ENCODE measurements at regions not wholly inside any gene's neighbourhood (a gene's known extent, or its start where the extent isn't known, plus 50 kb on each side); places are given as distances from the start of the nearest gene placed in this dataset.
"Not testable (repeated sequence)": the region's sequence is repeated elsewhere in the genome, so short reads cannot be mapped to it uniquely, and the experiment has no call there.

DNA sequence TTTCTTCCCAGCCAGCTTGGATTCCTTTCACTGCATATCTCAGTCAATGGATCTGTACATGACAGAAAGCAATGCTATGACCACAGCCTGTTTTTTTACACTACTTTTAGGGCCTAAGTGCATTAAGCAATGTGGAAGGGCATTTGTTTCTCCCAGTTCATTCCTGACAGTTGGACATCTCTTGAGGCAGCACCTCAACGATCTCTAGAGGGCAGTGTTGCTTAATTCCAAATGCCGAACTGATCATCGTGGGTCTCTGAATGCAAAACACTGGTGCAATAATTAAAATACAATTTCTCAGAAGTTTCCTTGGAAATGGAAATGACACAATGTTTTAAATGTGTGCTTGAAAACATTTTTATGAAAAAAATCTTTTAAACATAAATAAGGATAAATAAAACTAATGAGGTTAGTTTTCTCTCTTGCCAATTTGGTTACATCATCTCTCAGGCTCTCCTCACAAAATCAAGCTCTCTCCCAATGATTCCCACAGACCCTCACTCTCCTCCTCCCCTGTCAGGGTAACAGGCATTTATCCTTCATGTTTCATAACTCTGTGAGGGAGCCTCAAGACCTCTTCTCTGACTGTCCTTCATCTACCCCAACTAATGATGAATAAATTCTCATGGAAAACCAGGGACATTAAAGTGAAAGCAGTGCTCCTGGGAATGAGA is 192.4 kb upstream of the SLC16A7 start:
- DNase-seq (peak; percentile 50 to 69 (median 57)), ATAC-seq (peak; percentile 93)
- Histone ChIP-seq H3K27ac (no peak overlapping the region), H3K9me3 (no peaks in the 10 kb centered on the region), H3K36me3 (replicated peaks in 1 of 2; ENCODE audit: insufficient read depth in 1 of 2, low read depth in 2 of 2) (no peaks in the 10 kb centered on the region), H3K27me3 (no peaks in the 10 kb centered on the region), H3K4me1 (peaks cover 8% of the 10 kb centered on the region), H3K4me3 (peak overlapping the region in 1 of 2 donors; percentile 8)
- 0 to 1% methylated on average over 3 of the region's 3 CpGs for WGBS, 2 donors
- intact Hi-C loops (cut with DNase I), result no loop called here
- no peak for TF ChIP-seq POLR2A (IDR thresholded peaks at IDR 0.05)
- TF ChIP-seq, protein P1, sequence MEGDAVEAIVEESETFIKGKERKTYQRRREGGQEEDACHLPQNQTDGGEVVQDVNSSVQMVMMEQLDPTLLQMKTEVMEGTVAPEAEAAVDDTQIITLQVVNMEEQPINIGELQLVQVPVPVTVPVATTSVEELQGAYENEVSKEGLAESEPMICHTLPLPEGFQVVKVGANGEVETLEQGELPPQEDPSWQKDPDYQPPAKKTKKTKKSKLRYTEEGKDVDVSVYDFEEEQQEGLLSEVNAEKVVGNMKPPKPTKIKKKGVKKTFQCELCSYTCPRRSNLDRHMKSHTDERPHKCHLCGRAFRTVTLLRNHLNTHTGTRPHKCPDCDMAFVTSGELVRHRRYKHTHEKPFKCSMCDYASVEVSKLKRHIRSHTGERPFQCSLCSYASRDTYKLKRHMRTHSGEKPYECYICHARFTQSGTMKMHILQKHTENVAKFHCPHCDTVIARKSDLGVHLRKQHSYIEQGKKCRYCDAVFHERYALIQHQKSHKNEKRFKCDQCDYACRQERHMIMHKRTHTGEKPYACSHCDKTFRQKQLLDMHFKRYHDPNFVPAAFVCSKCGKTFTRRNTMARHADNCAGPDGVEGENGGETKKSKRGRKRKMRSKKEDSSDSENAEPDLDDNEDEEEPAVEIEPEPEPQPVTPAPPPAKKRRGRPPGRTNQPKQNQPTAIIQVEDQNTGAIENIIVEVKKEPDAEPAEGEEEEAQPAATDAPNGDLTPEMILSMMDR (IDR thresholded peaks at IDR 0.05), result peak; percentile 56 to 78 (median 76)

DNA sequence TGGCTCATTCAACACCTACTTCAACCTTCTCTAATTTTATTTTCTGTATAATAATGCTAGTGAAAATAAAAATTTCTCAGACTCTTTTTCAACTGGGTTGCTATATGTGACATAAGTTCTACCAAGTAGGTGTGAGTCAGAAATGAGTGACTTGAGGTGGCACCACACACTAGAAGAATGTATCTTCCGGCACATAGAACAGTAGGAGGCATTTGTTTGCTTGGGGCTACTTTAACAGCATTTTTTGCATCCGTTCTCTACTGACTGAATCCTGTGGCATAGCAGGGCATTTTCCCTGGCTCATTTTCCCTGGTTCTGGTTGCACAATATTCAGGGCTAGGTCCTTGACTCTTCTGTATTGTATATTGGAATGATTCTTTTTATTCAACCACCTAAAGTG is 194.0 kb upstream of the SLC16A7 start:
- Histone ChIP-seq H3K9me3 (no peaks in the 10 kb centered on the region), H3K4me3 (no peak overlapping the region), H3K4me1 (peaks cover 8% of the 10 kb centered on the region), H3K27me3 (no peaks in the 10 kb centered on the region), H3K27ac (no peak overlapping the region), H3K36me3 (replicated peaks in 1 of 2; ENCODE audit: insufficient read depth in 1 of 2, low read depth in 2 of 2) (no peaks in the 10 kb centered on the region)
- TF ChIP-seq, protein P1 (IDR thresholded peaks at IDR 0.05), result no peak
- TF ChIP-seq POLR2A (IDR thresholded peaks at IDR 0.05), result no peak
- WGBS, 2 donors, result 74 to 92% methylated on average over 2 of the region's 2 CpGs
- ATAC-seq (no peak), DNase-seq (no peak)
- intact Hi-C loops (cut with DNase I), result no loop called here

DNA sequence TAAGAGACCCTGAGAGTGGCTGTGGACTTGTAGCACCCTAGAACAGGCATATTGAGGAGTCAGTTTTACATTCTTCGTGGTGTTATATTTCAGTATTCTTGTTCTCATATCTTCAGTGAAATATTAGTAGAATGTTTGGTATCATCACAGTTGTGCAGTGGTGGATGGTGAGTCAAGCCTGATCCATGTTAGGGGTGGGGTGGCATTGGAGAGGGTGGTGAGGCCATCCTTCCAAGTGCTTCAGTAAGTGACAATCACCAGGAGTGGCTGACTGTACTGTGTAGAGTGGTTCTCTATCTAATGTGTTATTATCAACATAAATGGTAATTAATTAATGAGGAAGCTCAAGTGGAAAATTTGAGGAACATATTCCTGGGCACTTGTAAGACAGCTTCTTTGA is 197.7 kb upstream of the SLC16A7 start:
- TF ChIP-seq, protein P1 (IDR thresholded peaks at IDR 0.05), result no peak
- TF ChIP-seq POLR2A (IDR thresholded peaks at IDR 0.05), result no peak
- Histone ChIP-seq H3K36me3 (replicated peaks in 1 of 2; ENCODE audit: insufficient read depth in 1 of 2, low read depth in 2 of 2) (no peaks in the 10 kb centered on the region), H3K27me3 (no peaks in the 10 kb centered on the region), H3K9me3 (no peaks in the 10 kb centered on the region), H3K4me1 (peaks cover 2% of the 10 kb centered on the region), H3K27ac (no peak overlapping the region), H3K4me3 (no peak overlapping the region)
- no peak for DNase-seq
- 68 to 77% methylated on average over 1 of the region's 1 CpG for whole genome bisulfite sequencing, 2 donors
- intact Hi-C loops (cut with DNase I), result no loop called here
- no peak for ATAC-seq

DNA sequence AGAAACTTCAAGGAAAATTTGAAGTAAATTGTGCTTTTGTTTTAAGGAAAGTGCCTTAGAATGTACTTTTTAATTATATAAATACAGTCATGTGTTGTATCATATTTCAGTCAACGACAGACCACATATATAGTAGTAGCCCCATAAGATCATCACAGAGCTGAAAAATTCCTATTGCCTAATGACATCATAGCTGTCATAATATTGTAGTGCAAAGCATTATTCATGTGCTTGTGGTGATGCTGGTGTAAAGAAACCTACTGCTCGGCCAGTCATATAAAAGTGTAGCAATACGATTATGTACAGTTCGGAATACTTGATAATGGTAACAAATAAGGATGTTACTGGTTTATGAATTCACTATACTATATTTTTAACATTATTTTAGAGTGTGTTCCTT is 198.9 kb upstream of the SLC16A7 start:
- no peaks in the 10 kb centered on the region for H3K9me3 ChIP-seq
- H3K36me3 ChIP-seq (replicated peaks in 1 of 2; ENCODE audit: insufficient read depth in 1 of 2, low read depth in 2 of 2), result no peaks in the 10 kb centered on the region
- 81 to 84% methylated on average over 4 of the region's 4 CpGs for WGBS, 2 donors
- H3K27ac ChIP-seq, result no peak overlapping the region
- intact Hi-C loops (cut with DNase I), result no loop called here
- ATAC-seq (no peak), DNase-seq (no peak)
- TF ChIP-seq POLR2A (IDR thresholded peaks at IDR 0.05), result no peak
- TF ChIP-seq, protein P1 (IDR thresholded peaks at IDR 0.05), result no peak
- H3K4me3 ChIP-seq, result no peak overlapping the region
- no peaks in the 10 kb centered on the region for H3K4me1 ChIP-seq
- no peaks in the 10 kb centered on the region for H3K27me3 ChIP-seq

DNA sequence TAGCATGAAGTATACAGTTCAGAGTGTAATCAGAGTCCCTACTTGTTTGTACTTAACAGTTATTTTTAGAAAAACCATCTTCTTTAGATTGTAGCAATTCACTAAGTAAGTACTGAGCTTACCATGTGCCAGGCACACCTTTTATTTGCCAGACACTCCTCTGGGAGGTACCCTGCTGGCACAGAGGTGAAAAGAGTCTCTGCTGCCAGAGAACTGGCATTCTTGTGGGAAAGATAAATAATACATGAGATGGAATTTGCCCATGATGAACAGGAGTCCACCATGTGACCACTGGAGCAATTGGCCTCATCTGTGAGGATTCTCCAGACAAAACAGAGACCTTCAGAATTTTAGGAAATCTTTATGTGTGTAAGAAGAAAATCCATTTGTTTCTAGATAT is 199.3 kb upstream of the SLC16A7 start:
- no peak overlapping the region for H3K4me3 ChIP-seq
- no peak overlapping the region for H3K27ac ChIP-seq
- H3K27me3 ChIP-seq, result no peaks in the 10 kb centered on the region
- H3K36me3 ChIP-seq (replicated peaks in 1 of 2; ENCODE audit: insufficient read depth in 1 of 2, low read depth in 2 of 2), result no peaks in the 10 kb centered on the region
- DNase-seq (no peak), ATAC-seq (no peak)
- H3K4me1 ChIP-seq, result no peaks in the 10 kb centered on the region
- no peaks in the 10 kb centered on the region for H3K9me3 ChIP-seq
- intact Hi-C loops (cut with DNase I), result no loop called here
- no peak for TF ChIP-seq POLR2A (IDR thresholded peaks at IDR 0.05)
- TF ChIP-seq, protein P1 (IDR thresholded peaks at IDR 0.05), result no peak

DNA sequence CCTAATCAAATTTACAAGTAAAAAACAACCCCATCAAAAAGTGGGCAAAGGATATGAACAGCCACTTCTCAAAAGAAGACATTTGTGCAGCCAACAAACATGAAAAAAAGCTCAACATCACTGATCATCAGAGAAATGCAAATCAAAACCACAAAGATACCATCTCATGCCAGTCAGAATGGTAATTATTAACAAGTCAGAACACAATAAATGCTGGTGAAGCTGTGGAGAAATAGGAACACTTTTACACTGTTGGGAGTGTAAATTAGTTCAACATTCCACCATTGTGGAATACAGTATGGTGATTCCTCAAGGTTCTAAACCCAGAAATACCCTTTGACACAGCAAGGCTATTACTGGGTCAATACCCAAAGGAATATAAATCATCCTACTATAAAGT is 200.5 kb upstream of the SLC16A7 start:
- H3K27ac ChIP-seq; ATAC-seq; H3K27me3 ChIP-seq; H3K4me3 ChIP-seq; DNase-seq; H3K4me1 ChIP-seq; H3K36me3 ChIP-seq (replicated peaks in 1 of 2; ENCODE audit: insufficient read depth in 1 of 2, low read depth in 2 of 2); intact Hi-C loops (cut with DNase I); H3K9me3 ChIP-seq: not testable (repeated sequence)
